HepG2 (cell line): ENCODE measurements at regions not wholly inside any gene's neighbourhood (a gene's known extent, or its start where the extent isn't known, plus 50 kb on each side); places are given as distances from the start of the nearest gene placed in this dataset.

Source experiments
- CTCF ChIP-seq: sonication (generic); formaldehyde crosslinking; IDR thresholded peaks from 2 replicates; pipeline ENCODE4 v1.5.0; 2020; ENCODE audit warnings: mild to moderate bottlenecking, missing genetic modification reagents, moderate library complexity
- FOXM1 ChIP-seq: sonication (generic); formaldehyde crosslinking; IDR thresholded peaks from 2 replicates; pipeline ENCODE4 v1.5.0; 2020; ENCODE audit warnings: missing genetic modification reagents
- GTF3A ChIP-seq: sonication (generic); formaldehyde crosslinking; conservative IDR thresholded peaks from 2 replicates; pipeline ENCODE4 v1.4.0; 2020; ENCODE audit warnings: mild to moderate bottlenecking, missing genetic modification reagents
- NFE2L1 ChIP-seq: sonication (generic); formaldehyde crosslinking; IDR thresholded peaks from 2 replicates; pipeline ENCODE4 v1.4.0; 2020; ENCODE audit warnings: missing genetic modification reagents, mild to moderate bottlenecking, borderline replicate concordance
- NR1H2 ChIP-seq: sonication (generic); formaldehyde crosslinking; IDR thresholded peaks from 2 replicates; pipeline ENCODE4 v1.8.1; 2022; ENCODE audit warnings: low read depth, missing genetic modification reagents, borderline replicate concordance
- TBP ChIP-seq: sonication (generic); formaldehyde crosslinking; IDR thresholded peaks from 2 replicates; pipeline ENCODE4 v1.5.0; 2020; ENCODE audit warnings: missing genetic modification reagents
- UBTF ChIP-seq: sonication (generic); formaldehyde crosslinking; IDR thresholded peaks from 2 replicates; pipeline ENCODE4 v1.4.0; 2020; ENCODE audit warnings: mild to moderate bottlenecking, missing genetic modification reagents
- USF2 ChIP-seq, 2 experiments: sonication (generic) in 1 of 2; formaldehyde crosslinking in 1 of 2; IDR thresholded peaks; 2 replicates each; pipeline versions ENCODE4 v1.5.1 to v1.6.1; 2011 to 2020; ENCODE audit warnings: borderline replicate concordance in 1 of 2, low read depth in 1 of 2, low read length in 1 of 2, mild to moderate bottlenecking in 1 of 2, missing genetic modification reagents in 1 of 2, moderate library complexity in 1 of 2
- ZNF281 ChIP-seq: sonication (generic); formaldehyde crosslinking; IDR thresholded peaks from 2 replicates; pipeline ENCODE4 v1.4.0; 2020; ENCODE audit warnings: missing genetic modification reagents, borderline replicate concordance
- ZNF740 ChIP-seq: sonication (generic); formaldehyde crosslinking; IDR thresholded peaks from 2 replicates; pipeline ENCODE4 v1.4.0; 2020; ENCODE audit warnings: missing genetic modification reagents

GRCh38 chr12:91542666-91543065 lies 360.0 kb upstream of the DCN start:
- TF ChIP-seq UBTF (no peak), FOXM1 (CRISPR knock-in tag) (no peak), CTCF (CRISPR knock-in tag) (no peak), NFE2L1 (no peak), ZNF281 (CRISPR knock-in tag) (no peak), NR1H2 (CRISPR knock-in tag) (no peak), GTF3A (CRISPR knock-in tag) (no peak), ZNF740 (CRISPR knock-in tag) (no peak), USF2 (IDR thresholded peaks at IDR 0.05; ENCODE audit: low read depth, low read length) (no peak), USF2 (CRISPR knock-in tag; IDR thresholded peaks at IDR 0.05; ENCODE audit: borderline replicate concordance) (no peak), TBP (no peak)
